SK-N-MC (cell line): ENCODE measurements at regions not wholly inside any gene's neighbourhood (a gene's known extent, or its start where the extent isn't known, plus 50 kb on each side); places are given as distances from the start of the nearest gene placed in this dataset.
"Not testable (repeated sequence)": the region's sequence is repeated elsewhere in the genome, so short reads cannot be mapped to it uniquely, and the experiment has no call there.

ENCODE experiments used
- EZH2 ChIP-seq: fragments of 200-600 bp; sonication (generic); IDR thresholded peaks from one replicate; pipeline ENCODE4 v1.6.1; 2017; ENCODE audit warnings: antibody characterized with exemption
- POLR2AphosphoS5 ChIP-seq: IDR thresholded peaks from 2 replicates; pipeline ENCODE4 v1.6.1; 2012; ENCODE audit warnings: mild to moderate bottlenecking, low read depth, low read length, borderline replicate concordance

DNA sequence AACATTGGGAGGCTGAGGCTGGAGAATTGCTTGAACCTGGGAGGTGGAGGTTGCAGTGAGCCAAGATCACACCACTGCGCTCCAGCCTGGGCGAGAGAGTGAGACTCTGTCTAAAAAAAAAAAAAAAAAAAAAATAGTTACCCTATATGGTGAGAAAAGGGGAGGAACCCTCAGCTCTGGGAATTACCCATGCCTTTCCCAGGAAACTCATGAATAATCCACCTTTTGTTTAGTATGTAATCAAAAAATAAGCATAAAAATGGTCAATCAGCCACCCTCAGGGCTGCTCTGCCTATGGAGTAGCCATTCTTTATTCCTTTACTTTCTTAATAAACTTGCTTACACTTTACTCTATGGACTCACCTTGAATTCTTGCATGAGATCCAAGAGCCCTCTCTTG, 140.4 kb downstream of the FHIP1A start:
- not testable (repeated sequence) for TF ChIP-seq EZH2, POLR2AphosphoS5
